Glomerular visceral epithelial cell (primary cell): ENCODE measurements at regions not wholly inside any gene's neighbourhood (a gene's known extent, or its start where the extent isn't known, plus 50 kb on each side); places are given as distances from the start of the nearest gene placed in this dataset.
"Not testable (repeated sequence)": the region's sequence is repeated elsewhere in the genome, so short reads cannot be mapped to it uniquely, and the experiment has no call there.

Experiments used
- DNase-seq: peaks from one replicate; pipeline ENCODE4 v3.0.0-alpha.2; 2016; ENCODE audit errors: extremely low spot score

DNA sequence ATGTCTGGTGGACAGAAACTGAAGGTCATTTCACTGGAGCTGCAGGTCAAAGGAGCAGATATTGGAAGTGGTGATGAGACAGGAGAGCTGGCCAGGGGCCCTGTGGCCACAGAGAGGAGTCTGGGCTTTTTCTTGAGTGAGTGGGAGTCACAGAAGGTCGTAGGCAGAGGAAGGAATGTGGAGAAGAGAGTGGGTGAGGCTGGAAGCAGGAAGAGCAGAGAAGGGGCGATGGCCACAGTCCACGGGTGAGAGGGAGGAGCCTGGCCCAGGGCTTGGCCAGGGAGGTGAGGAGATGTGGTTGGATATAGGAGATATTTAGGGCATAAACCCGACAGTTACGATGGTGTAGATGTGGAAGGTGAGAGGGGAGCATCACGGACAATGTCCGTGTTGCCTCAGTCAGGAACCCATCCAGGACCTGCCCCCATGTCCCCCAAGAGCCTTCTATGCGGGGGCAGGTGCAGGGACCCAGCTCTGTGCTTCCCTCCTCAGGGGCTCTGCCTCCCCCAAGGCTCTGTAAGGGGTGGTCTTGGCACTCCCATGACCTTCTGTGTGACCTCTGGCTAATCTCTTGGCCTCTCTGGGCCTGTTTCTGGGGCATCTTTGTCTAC lies 150.5 kb upstream of the PTPN1 start:
- no peak for DNase-seq

DNA sequence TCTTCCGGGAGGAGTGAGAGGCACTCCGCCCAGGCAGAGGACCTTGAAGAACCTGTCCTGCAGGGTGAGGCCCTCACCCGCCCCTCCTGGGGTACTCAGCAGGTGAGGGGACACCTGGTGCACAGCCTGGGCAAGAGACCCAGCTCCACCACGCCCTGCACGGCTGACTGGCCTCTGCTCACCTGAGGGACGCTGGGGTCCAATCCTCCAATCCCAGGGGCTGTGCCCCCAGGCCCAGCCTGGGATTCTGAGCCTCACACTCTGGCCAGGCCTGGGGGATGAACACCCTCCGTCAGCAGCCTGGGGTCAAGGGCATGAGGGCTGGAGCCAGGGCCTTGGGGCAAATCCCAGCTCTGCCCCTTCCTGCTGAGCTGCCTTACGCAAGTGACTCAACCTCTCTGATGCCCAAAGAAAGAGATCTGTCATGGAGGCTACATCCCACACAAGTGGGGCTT lies 149.9 kb upstream of the PTPN1 start:
- DNase-seq: no peak

DNA sequence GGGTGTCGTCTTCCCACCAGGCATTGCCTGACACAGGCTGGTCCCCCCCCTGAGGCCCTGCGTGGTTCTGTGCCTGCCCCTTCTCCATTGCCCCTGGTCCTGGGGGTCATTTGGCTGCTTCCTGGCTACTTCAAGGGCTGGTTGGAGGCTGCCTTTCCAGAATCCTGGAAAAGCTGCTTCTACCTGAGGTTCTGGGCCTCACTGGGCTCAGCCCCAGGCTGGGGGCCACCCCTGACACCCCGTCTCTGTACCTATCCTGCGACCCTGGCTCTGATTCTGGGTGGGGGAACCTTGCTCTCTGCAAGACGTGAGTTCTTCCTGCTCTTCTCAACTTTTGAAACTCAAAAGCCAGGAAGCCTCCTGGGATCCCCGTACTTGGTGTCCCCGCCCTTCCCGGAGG lies 149.3 kb upstream of the PTPN1 start:
- DNase-seq: no peak

DNA sequence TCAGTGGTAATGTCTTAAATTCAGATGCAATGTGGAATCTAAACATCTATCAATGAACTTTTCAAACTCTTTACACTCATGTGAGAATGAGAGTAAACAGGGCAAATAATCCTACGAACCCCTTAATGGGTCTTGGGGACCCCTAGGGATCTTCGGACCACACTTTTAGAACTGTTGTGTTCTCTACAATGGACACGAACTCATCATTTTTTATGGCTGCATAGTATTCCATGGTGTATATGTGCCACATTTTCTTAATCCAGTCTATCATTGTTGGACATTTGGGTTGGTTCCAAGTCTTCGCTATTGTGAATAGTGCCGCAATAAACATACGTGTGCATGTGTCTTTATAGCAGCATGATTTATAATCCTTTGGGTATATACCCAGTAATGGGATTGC lies 148.0 kb upstream of the PTPN1 start:
- not testable (repeated sequence) for DNase-seq

DNA sequence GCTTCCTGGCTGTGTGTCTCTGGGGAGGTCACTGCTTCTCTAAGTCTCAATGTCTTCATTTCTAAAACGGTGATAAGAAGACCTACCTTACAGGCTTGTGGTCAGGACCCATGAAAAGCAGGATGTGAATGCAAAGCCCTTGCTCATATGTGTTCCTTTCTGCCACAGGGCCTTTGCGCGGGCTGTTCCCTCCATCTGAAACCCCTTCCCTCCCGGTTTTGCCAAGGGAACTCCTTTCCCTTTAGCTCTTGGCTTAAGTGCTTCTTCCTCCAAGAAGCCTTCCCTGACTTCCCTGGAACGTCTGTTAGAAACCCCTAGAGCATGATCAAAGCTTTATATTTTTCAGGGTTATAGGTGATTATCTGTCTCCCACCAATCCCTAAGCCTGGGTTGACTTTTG lies 147.2 kb upstream of the PTPN1 start:
- no peak for DNase-seq

- DNase-seq: no peak
These were observed 146.7 kb upstream of the PTPN1 start for GRCh38 chr20:50363479-50363878.

DNA sequence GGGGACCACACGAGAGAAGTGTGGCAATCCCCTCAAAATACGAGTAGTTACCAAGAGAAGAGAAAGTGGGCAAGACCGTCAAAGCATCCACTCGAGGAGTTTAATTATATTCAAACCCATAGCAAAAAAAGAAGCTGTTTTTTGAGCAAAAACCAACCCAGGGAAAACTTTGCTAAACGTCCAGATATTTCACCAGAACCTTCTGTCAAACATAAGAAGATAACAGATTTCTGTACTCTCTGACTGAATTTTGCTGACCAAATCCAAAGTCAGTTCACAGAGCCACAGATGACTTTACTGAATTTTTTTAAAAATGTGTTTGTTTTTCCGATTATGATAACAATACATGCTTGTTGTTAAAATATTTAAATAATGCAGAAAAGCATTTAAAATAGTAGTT lies 145.6 kb upstream of the PTPN1 start:
- no peak for DNase-seq

- DNase-seq: peak; percentile 61
These were observed 143.7 kb upstream of the PTPN1 start for GRCh38 chr20:50366270-50367103.

GRCh38 chr20:50367104-50367674 lies 143.0 kb upstream of the PTPN1 start:
- no peak for DNase-seq

GRCh38 chr20:50367739-50368375 lies 142.3 kb upstream of the PTPN1 start:
- DNase-seq: no peak

DNA sequence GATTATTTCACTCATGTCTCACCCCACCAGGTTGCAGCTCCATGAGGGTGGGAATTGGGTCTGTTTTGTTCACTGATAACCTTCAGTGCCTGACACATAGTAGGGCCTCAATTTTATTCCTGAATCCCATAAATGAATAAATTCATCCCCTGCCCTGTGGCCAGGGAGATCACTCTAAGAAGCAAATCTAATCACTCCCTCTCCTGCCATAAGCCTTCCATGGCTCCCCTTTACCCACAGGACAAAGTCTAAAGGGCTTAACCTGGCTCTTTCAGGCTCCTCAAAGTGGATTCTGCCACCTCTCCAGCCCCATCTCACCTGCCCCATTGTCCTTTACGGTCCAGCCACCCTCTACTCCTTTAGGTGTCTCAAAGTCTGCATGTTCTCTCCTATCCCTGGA lies 141.8 kb upstream of the PTPN1 start:
- no peak for DNase-seq

DNA sequence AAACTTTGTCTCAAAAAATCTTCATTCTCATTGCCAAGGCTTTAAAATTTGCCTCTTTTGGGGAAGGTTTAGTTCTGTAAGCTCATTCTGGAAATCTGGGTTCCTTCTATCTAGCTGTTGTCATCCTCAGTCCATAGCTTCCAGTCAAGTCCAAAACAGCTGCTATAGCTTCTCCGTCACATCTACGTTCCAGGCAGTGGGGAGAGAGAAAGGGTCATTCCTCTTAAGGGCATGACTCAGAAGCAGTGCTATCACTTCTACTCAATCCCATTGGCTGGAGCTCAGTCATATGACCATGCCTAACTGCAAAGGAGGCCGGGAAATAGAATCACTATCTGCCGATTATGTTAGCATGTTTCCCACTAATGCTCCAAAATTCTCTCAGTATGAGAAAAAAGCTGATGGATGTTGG lies 141.4 kb upstream of the PTPN1 start:
- no peak for DNase-seq

DNA sequence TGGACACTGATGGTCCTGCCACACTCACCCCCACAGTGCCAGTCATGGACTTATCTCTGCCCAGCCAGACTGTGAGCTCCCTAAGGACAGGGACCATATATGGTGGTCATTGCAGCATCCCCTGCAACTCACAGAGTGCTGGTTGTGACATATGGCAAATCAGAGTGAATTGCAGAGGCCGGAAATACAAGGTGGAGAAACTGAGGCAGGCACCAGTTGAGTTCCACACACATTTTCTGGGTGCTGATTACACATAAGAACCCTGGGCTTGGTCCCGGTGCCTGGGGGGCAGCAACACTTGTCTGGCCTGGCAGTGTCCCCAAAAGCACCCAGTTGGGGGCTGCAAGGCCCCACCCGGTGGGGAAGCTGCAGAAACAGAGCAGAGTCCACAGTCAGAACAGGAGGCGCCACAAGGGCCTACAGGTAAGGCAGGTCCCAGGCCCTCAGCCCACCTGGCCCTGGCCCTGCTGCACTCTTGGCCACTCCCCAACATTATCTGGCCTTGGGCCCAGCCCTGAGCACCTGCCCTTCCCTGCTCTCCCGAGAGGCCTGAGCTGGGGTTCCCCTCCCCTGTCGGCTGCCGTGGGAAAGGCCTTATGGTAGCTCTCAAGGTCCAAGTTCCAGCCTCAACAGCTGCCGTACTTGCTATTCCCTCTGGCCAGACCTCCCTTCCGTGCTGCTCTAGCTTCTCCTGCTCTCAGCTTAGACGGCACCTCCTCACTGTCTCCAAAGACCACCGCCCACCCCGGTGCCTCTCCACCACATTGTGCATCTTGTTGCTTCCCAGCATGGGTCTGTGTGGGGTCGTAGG lies 140.8 kb upstream of the PTPN1 start:
- no peak for DNase-seq

- no peak for DNase-seq
These were observed 140.1 kb upstream of the PTPN1 start for GRCh38 chr20:50370036-50370566.

- DNase-seq: no peak
These were observed 138.1 kb upstream of the PTPN1 start for GRCh38 chr20:50371878-50372769.

GRCh38 chr20:50372770-50373088 lies 137.5 kb upstream of the PTPN1 start:
- DNase-seq: peak; percentile 53

GRCh38 chr20:50373674-50374286 lies 136.4 kb upstream of the PTPN1 start:
- DNase-seq: peak; percentile 70

GRCh38 chr20:50374541-50375078 lies 135.6 kb upstream of the PTPN1 start:
- DNase-seq: no peak

DNA sequence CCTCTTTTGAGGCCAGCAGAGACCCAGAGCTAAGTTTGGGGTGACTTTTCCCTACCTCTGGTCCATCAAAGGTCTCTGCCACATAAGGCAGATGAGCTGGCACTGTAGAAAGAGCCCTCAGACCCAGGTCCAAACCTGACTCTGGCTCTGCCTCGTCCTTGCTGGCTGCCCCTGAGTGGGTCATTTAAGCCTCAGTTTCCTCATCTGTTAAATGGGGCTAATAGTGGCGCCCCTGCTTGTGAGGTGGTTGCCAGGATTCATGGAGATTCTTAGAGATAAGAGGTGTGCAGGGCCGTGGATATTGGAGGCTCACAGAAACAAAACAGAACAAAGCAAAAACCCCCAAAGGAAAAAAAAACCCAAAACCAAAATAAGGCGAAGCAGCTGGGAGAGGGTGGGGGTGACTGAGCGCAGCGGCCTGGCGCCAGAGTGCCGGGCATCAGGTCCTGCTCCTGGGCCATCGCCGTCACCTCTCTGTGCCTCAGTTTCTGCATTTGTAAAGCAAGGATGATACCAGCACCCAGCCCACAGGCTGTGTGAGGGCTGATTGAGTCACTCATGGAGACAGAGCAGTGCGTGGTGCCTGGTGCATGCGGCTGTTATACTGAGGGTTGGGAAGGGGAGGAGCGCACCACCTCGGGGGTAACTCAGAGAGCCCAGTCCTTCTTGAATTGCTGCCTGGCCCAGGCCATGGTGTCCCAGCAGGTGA lies 133.8 kb upstream of the PTPN1 start:
- DNase-seq: no peak
